ENCODE measurements at regions not wholly inside any gene's neighbourhood (a gene's known extent, or its start where the extent isn't known, plus 50 kb on each side); places are given as distances from the start of the nearest gene placed in this dataset.

DNA sequence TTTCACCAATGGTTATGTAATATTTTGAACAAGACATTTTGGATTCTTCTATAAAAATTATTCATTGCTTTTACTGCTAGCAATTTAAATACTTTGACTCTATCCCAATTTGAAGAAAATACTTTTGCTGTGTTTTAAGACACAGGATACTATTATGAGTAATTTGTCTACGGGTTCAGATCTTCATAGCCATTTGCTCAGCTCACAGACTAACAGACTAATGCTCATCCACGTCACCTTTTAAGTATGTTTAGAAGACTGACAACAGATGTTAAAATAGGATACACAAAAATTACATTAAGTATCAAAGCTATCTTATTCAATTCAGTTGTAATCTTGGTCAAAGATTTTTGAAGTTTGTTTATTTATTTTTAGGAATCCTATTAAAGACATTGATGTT, 251.3 kb upstream of the CHRM2 start:
- Histone ChIP-seq H3K27ac (replicated peaks in 1 of 4) (no peak overlapping the region), H3K36me3 (no peaks in the 10 kb centered on the region), H3K9me3 (no peaks in the 10 kb centered on the region), H3K27me3 (no peaks in the 10 kb centered on the region), H3K4me1 (no peaks in the 10 kb centered on the region), H3K4me3 (no peak overlapping the region)
- DNase-seq (ENCODE audit: extremely low spot score), result no peak
- 79% methylated on average over 2 of the region's 2 CpGs for WGBS
- TF ChIP-seq POLR2A (IDR thresholded peaks at IDR 0.05; ENCODE audit: low read depth) (no peak), POLR2AphosphoS5 (IDR thresholded peaks at IDR 0.05) (no peak), EP300 (IDR thresholded peaks at IDR 0.05) (no peak)
- TF ChIP-seq, protein P1, sequence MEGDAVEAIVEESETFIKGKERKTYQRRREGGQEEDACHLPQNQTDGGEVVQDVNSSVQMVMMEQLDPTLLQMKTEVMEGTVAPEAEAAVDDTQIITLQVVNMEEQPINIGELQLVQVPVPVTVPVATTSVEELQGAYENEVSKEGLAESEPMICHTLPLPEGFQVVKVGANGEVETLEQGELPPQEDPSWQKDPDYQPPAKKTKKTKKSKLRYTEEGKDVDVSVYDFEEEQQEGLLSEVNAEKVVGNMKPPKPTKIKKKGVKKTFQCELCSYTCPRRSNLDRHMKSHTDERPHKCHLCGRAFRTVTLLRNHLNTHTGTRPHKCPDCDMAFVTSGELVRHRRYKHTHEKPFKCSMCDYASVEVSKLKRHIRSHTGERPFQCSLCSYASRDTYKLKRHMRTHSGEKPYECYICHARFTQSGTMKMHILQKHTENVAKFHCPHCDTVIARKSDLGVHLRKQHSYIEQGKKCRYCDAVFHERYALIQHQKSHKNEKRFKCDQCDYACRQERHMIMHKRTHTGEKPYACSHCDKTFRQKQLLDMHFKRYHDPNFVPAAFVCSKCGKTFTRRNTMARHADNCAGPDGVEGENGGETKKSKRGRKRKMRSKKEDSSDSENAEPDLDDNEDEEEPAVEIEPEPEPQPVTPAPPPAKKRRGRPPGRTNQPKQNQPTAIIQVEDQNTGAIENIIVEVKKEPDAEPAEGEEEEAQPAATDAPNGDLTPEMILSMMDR (IDR thresholded peaks at IDR 0.05), result no peak
- intact Hi-C loops (cut with DNase I), result no loop called here

DNA sequence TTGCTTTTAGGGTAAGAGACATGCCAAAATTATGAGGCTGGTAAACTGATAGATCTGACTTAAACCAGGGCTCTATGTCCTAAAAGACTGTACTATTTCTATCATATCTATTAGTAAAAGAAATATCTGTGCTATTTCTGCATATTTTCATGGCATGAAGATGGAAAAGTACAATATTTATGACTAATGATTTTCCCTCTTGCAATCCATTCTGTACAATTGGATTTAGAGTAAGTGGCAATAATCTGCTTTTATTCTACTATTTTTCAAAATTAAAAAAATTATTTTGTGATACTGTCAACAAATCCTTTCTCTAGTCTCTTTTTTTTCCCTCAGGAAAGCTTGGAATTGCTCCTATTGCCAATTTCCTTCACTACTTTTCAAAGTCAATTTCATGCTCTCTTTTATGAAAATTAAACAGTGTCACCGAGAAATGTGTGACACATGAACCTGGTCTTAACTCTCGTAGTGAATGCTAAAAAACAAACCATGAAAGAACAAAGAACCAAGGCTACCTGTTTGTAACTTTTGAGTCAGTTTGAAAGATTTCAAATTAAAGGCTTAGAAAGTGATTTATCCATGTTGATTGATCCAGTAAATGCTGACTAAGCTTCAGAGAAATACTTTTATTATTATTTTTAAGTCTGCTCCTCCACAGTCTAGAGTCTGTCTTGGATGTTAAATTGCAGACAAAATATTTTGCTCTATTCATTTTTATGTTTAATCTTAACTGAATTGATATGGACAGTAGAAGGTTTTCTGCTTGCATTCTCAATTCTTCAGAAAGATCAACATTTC, 262.7 kb upstream of the CHRM2 start:
- intact Hi-C loops (cut with DNase I), result no loop called here
- TF ChIP-seq, protein P1 (IDR thresholded peaks at IDR 0.05), result no peak
- TF ChIP-seq EP300 (IDR thresholded peaks at IDR 0.05), result no peak
- no peak for TF ChIP-seq POLR2AphosphoS5 (IDR thresholded peaks at IDR 0.05)
- no peak for TF ChIP-seq POLR2A (IDR thresholded peaks at IDR 0.05; ENCODE audit: low read depth)
- Histone ChIP-seq H3K27me3 (no peaks in the 10 kb centered on the region), H3K4me1 (no peaks in the 10 kb centered on the region), H3K27ac (replicated peaks in 1 of 4) (no peak overlapping the region), H3K36me3 (no peaks in the 10 kb centered on the region), H3K4me3 (no peak overlapping the region), H3K9me3 (no peaks in the 10 kb centered on the region)
- WGBS, result 62% methylated on average over 2 of the region's 2 CpGs
- DNase-seq (ENCODE audit: extremely low spot score), result no peak

DNA sequence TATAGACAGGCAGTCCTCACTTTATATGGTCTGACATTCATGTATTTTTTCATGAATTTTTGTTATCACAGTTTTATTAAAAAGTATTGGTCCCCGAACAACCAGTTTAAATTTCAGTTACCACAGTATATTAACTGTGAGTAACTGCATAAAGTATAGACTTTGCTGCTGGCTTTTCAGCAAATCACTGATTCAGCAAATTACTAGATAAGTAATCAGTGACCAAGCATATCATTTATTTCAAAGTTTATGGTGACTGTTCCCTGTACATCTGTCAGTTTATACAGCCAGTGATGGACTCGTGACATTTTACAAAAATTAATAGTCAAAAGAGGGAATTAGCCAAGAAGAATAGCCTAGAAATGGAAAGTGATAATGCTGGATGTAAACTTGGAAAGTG, 266.7 kb upstream of the CHRM2 start:
- Histone ChIP-seq H3K4me1 (no peaks in the 10 kb centered on the region), H3K9me3 (no peaks in the 10 kb centered on the region), H3K27ac (replicated peaks in 1 of 4) (no peak overlapping the region), H3K36me3 (no peaks in the 10 kb centered on the region), H3K27me3 (no peaks in the 10 kb centered on the region), H3K4me3 (no peak overlapping the region)
- no peak for DNase-seq (ENCODE audit: extremely low spot score)
- intact Hi-C loops (cut with DNase I), result no loop called here
- WGBS, result 74% methylated on average over 2 of the region's 2 CpGs
- no peak for TF ChIP-seq POLR2AphosphoS5 (IDR thresholded peaks at IDR 0.05)
- no peak for TF ChIP-seq EP300 (IDR thresholded peaks at IDR 0.05)
- TF ChIP-seq, protein P1 (IDR thresholded peaks at IDR 0.05), result no peak
- TF ChIP-seq POLR2A (IDR thresholded peaks at IDR 0.05; ENCODE audit: low read depth), result no peak

DNA sequence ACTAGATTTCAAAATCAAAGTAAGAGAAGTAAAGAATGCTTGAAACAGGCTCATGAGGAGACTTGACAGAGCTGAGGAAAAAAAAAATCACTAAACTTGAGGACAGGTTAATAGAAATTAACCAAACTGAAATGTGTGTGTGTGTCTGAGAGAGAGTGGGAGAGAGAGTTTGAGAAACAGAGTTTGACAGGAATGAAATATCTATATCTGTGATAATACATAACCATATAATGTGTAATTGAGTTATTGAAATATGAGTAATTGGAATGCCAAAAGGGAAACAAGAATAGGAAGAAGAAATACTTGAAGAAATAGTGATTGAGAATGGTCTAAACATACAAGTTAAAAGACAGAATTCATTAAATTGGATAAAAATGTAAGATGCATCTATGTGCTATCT, 268.0 kb upstream of the CHRM2 start:
- Histone ChIP-seq H3K4me3 (no peak overlapping the region), H3K4me1 (peaks cover 0 to 3% (median 0%) of the 10 kb centered on the region in 4 donors), H3K36me3 (no peaks in the 10 kb centered on the region), H3K27ac (replicated peaks in 1 of 4) (no peak overlapping the region), H3K27me3 (no peaks in the 10 kb centered on the region), H3K9me3 (no peaks in the 10 kb centered on the region)
- DNase-seq (ENCODE audit: extremely low spot score), result no peak
- intact Hi-C loops (cut with DNase I), result no loop called here
- TF ChIP-seq, protein P1 (IDR thresholded peaks at IDR 0.05), result no peak
- TF ChIP-seq POLR2A (IDR thresholded peaks at IDR 0.05; ENCODE audit: low read depth), result no peak
- TF ChIP-seq EP300 (IDR thresholded peaks at IDR 0.05), result no peak
- no peak for TF ChIP-seq POLR2AphosphoS5 (IDR thresholded peaks at IDR 0.05)

DNA sequence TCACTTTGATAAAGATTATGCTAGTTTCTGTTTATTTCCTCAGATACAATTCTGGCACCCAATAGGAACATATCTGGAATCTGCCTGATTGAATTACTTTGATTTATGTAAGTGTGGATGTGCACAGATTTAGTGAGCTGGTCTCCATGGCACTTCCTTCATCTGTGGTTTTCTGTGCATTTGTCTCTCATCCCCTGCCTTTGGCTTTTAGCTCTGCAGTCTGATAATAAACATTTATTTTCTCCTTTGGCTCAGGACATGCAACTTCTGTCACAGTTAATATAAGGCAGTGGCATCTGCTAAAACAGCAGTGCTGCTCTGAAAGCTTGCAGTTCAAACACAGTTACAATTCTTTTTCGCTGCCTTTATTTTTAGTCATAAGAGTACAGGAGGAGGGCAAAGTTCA, 273.7 kb upstream of the CHRM2 start:
- no peaks in the 10 kb centered on the region for H3K27me3 ChIP-seq
- 38% methylated on average over 1 of the region's 1 CpG for WGBS
- no peak for TF ChIP-seq POLR2A (IDR thresholded peaks at IDR 0.05; ENCODE audit: low read depth)
- TF ChIP-seq, protein P1 (IDR thresholded peaks at IDR 0.05), result no peak
- no peak for TF ChIP-seq EP300 (IDR thresholded peaks at IDR 0.05)
- no peak for TF ChIP-seq POLR2AphosphoS5 (IDR thresholded peaks at IDR 0.05)
- H3K36me3 ChIP-seq, result no peaks in the 10 kb centered on the region
- H3K9me3 ChIP-seq, result no peaks in the 10 kb centered on the region
- no peak for DNase-seq (ENCODE audit: extremely low spot score)
- intact Hi-C loops (cut with DNase I), result no loop called here
- no peak overlapping the region for H3K4me3 ChIP-seq
- H3K4me1 ChIP-seq, result peaks cover 0 to 23% (median 12%) of the 10 kb centered on the region in 4 donors
- H3K27ac ChIP-seq (replicated peaks in 1 of 4), result peak overlapping the region in 1 of 4 donors; percentile 30
